Astrocyte (in vitro differentiated cells and primary cell): ENCODE measurements at regions not wholly inside any gene's neighbourhood (a gene's known extent, or its start where the extent isn't known, plus 50 kb on each side); places are given as distances from the start of the nearest gene placed in this dataset.

Experiments
- CTCF ChIP-seq: IDR thresholded peaks from 2 replicates; pipeline ENCODE4 v1.5.1; 2011; ENCODE audit warnings: low read depth, mild to moderate bottlenecking, inconsistent platforms, low read length, moderate library complexity; ENCODE audit not compliant: insufficient read depth
- EZH2 ChIP-seq: IDR thresholded peaks from 2 replicates; pipeline ENCODE4 v1.6.1; 2012; ENCODE audit warnings: mild to moderate bottlenecking, low read length, inconsistent platforms; ENCODE audit not compliant: insufficient read depth

GRCh38 chr1:69291541-69291940, 276.2 kb upstream of the LRRC7 start:
- TF ChIP-seq CTCF: no peak
- TF ChIP-seq EZH2: no peak
